Peyer's patch (tissue), 4 donors: ENCODE measurements at regions not wholly inside any gene's neighbourhood (a gene's known extent, or its start where the extent isn't known, plus 50 kb on each side); places are given as distances from the start of the nearest gene placed in this dataset.

Experiments used
- DNase-seq, 3 donors: peaks; one replicate each; pipeline ENCODE4 v3.0.0-alpha.2; 2017 to 2019
- H3K27ac ChIP-seq, 4 donors: fragments of 200-600 bp; sonication (generic); one replicate each; pipeline ENCODE4 v1.5.1; 2016 to 2019
- H3K27me3 ChIP-seq, 2 donors: fragments of 200-600 bp; sonication (generic); one replicate each; pipeline ENCODE4 v1.5.1; 2019
- H3K36me3 ChIP-seq, 3 donors: fragments of 200-600 bp; sonication (generic); one replicate each; pipeline ENCODE4 v1.5.1; 2016 to 2019
- H3K4me1 ChIP-seq, 4 donors: fragments of 200-600 bp; sonication (generic); one replicate each; pipeline ENCODE4 v1.5.1; 2016 to 2019
- H3K4me3 ChIP-seq, 4 donors: fragments of 200-600 bp; sonication (generic); 1 replicate in 3 of 4; 2 replicates in 1 of 4; pipeline ENCODE4 v1.5.1; 2016 to 2019; ENCODE audit warnings: mild to moderate bottlenecking in 1 of 4
- H3K9me3 ChIP-seq, 4 donors: fragments of 200-600 bp; sonication (generic); one replicate each; pipeline ENCODE4 v1.5.1; 2016 to 2019; ENCODE audit warnings: mild to moderate bottlenecking in 1 of 4
- CTCF ChIP-seq, 6 experiments: fragments of 450-650 bp in 4 of 6; fragments of 200-600 bp in 2 of 6; sonication (generic) in 1 of 6; IDR thresholded peaks; one replicate each; pipeline ENCODE4 v1.5.1; 2017 to 2019; ENCODE audit warnings: antibody characterized with exemption in 6 of 6, mild to moderate bottlenecking in 3 of 6, moderate library complexity in 1 of 6
- POLR2A ChIP-seq, 2 donors: fragments of 450-650 bp; IDR thresholded peaks; one replicate each; pipeline ENCODE4 v1.5.1; 2017; ENCODE audit warnings: antibody characterized with exemption in 2 of 2, mild to moderate bottlenecking in 2 of 2, moderate library complexity in 2 of 2

- H3K4me1 ChIP-seq = no peaks in the 10 kb centered on the region
- H3K27ac ChIP-seq = no peak overlapping the region
- DNase-seq = no peak
- no peak overlapping the region for H3K4me3 ChIP-seq
- H3K36me3 ChIP-seq = no peaks in the 10 kb centered on the region
- H3K9me3 ChIP-seq = peaks cover 0 to 5% (median 0%) of the 10 kb centered on the region in 4 donors
- no peak for TF ChIP-seq CTCF (IDR thresholded peaks at IDR 0.05)
- no peak for TF ChIP-seq POLR2A (IDR thresholded peaks at IDR 0.05)
- H3K27me3 ChIP-seq = peaks cover 0 to 4% of the 10 kb centered on the region in 2 donors
These were observed 68.9 kb upstream of the ANKRD34C start for GRCh38 chr15:79213650-79214049.

- TF ChIP-seq POLR2A (IDR thresholded peaks at IDR 0.05) (no peak), CTCF (IDR thresholded peaks at IDR 0.05) (no peak)
- Histone ChIP-seq H3K4me1 (no peaks in the 10 kb centered on the region), H3K4me3 (no peak overlapping the region), H3K27me3 (peaks cover 0 to 4% of the 10 kb centered on the region in 2 donors), H3K36me3 (no peaks in the 10 kb centered on the region), H3K27ac (no peak overlapping the region), H3K9me3 (peaks cover 0 to 5% (median 0%) of the 10 kb centered on the region in 4 donors)
- no peak for DNase-seq
These were observed 69.8 kb upstream of the ANKRD34C start for GRCh38 chr15:79212589-79213157.

GRCh38 chr15:79211481-79211880 is 71.0 kb upstream of the ANKRD34C start:
- Histone ChIP-seq H3K9me3 (no peaks in the 10 kb centered on the region), H3K36me3 (no peaks in the 10 kb centered on the region), H3K4me3 (no peak overlapping the region), H3K27ac (no peak overlapping the region), H3K4me1 (no peaks in the 10 kb centered on the region), H3K27me3 (peaks cover 0 to 4% of the 10 kb centered on the region in 2 donors)
- no peak for TF ChIP-seq POLR2A (IDR thresholded peaks at IDR 0.05)
- TF ChIP-seq CTCF (IDR thresholded peaks at IDR 0.05) = no peak
- DNase-seq = no peak

GRCh38 chr15:79209690-79210089 is 72.8 kb upstream of the ANKRD34C start:
- H3K36me3 ChIP-seq = no peaks in the 10 kb centered on the region
- TF ChIP-seq POLR2A (IDR thresholded peaks at IDR 0.05) = no peak
- TF ChIP-seq CTCF (IDR thresholded peaks at IDR 0.05) = no peak
- peaks cover 0 to 4% of the 10 kb centered on the region in 2 donors for H3K27me3 ChIP-seq
- no peaks in the 10 kb centered on the region for H3K9me3 ChIP-seq
- no peak overlapping the region for H3K27ac ChIP-seq
- H3K4me1 ChIP-seq = no peaks in the 10 kb centered on the region
- DNase-seq = no peak
- no peak overlapping the region for H3K4me3 ChIP-seq

GRCh38 chr15:79209116-79209515 is 73.4 kb upstream of the ANKRD34C start:
- Histone ChIP-seq H3K27me3 (peaks cover 0 to 4% of the 10 kb centered on the region in 2 donors), H3K4me1 (no peaks in the 10 kb centered on the region), H3K9me3 (no peaks in the 10 kb centered on the region), H3K36me3 (no peaks in the 10 kb centered on the region), H3K4me3 (no peak overlapping the region), H3K27ac (no peak overlapping the region)
- no peak for DNase-seq
- TF ChIP-seq POLR2A (IDR thresholded peaks at IDR 0.05) (no peak), CTCF (IDR thresholded peaks at IDR 0.05) (no peak)

GRCh38 chr15:79208179-79208578 is 74.3 kb upstream of the ANKRD34C start:
- Histone ChIP-seq H3K4me1 (no peaks in the 10 kb centered on the region), H3K27me3 (peaks cover 0 to 4% of the 10 kb centered on the region in 2 donors), H3K9me3 (no peaks in the 10 kb centered on the region), H3K4me3 (no peak overlapping the region), H3K36me3 (no peaks in the 10 kb centered on the region), H3K27ac (no peak overlapping the region)
- TF ChIP-seq CTCF (IDR thresholded peaks at IDR 0.05) (no peak), POLR2A (IDR thresholded peaks at IDR 0.05) (no peak)
- DNase-seq = no peak
